ENCODE measurements at regions not wholly inside any gene's neighbourhood (a gene's known extent, or its start where the extent isn't known, plus 50 kb on each side); places are given as distances from the start of the nearest gene placed in this dataset.

DNA sequence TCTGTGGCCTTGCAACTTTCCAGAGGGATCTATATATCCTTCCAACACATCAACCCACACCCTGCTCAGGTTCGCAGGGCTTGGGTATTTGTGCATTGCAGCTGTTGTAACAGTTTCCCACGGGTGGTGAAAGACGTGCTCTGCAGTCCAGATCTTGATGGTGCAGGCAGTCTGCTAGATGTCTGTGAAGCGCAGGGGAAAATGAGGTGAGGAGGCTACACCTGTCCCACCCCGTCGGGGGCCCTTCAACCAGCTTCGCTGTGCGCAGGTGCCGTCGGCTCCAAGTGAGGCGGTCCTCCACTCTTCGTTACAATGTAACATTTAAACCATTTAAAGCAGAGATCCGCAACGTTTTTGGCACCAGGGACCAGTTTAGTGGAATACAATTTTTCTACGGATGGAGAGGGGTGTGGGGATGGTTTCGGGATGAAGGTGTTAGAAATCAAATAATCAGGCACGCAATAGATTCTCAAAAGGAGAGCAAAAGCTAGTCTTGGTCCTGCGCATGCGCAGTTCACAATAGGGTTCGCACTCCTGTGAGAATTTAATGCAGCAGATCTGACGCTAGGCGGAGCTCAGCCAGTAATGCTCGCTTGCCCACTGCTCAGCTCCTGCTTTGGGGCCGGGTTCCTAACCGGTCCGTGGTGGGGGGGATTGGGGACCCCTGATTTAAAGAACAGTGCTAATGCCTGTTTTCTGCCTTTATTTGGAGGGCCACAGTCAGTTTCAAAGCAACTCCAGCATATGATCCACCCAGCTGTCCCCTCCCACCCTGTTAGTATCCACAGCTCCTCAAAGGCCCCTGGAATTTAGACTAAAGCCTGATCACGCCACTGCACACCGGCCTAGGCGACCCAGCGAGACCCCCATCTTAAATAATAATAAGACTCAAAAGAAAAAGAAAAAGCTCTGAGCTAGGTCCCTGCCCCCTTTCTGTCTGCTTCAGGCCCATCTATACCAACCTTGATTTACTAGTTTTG lies 97.1 kb upstream of the SELENOP start:
- DNase-seq = peak; percentile 78
- in situ Hi-C loops (cut with MboI; ENCODE audit: low pct_unique_long_range_greater_than_20kb, low sequenced_read_pairs) = loop anchor here (10.0 kb wide), 1 partner anchor 486 kb away; no protein-coding TSS in a partner anchor

DNA sequence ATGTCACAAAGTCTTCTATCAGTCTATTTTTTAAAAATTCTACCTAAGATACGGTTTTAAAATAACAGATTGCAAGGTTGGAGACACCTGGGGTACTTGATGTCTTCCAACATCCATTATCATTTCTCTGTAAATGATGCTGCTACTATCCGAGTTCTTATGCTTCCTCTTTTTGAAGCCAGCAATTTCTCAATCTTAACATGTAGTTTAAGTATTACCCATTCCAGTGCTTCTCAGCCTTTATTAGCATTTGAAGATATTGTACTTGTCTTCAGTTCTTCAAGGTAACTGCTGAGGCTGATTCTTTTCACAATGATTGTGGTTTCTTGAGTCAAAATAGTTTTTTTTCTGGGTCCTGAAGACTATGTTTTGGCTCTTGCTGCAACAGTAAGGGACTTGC lies 96.4 kb upstream of the SELENOP start:
- peak; percentile 49 for DNase-seq
- in situ Hi-C loops (cut with MboI; ENCODE audit: low pct_unique_long_range_greater_than_20kb, low sequenced_read_pairs) = loop anchor here (10.0 kb wide), 1 partner anchor 487 kb away; no protein-coding TSS in a partner anchor

DNA sequence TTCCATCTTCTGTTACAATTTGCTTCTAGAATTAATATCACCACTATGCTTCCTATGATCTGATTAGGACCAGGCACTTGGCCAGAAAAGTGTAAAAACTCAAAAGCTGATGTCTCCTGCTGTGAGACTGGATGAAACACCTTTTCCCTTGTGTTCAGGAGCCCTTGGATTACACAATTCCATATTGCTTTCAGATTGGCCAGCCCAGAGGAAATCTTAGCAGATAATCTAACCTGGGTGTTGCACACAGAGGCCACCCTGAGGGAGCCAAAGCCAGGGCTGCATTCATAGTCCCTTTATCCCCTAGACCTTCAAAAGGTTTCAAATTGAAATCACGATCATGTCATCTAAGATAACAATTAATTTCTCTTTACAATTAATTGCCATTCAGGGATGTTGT lies 94.1 kb upstream of the SELENOP start:
- DNase-seq = no peak
- in situ Hi-C loops (cut with MboI; ENCODE audit: low pct_unique_long_range_greater_than_20kb, low sequenced_read_pairs) = loop anchor here (10.0 kb wide), 1 partner anchor 489 kb away; no protein-coding TSS in a partner anchor

DNA sequence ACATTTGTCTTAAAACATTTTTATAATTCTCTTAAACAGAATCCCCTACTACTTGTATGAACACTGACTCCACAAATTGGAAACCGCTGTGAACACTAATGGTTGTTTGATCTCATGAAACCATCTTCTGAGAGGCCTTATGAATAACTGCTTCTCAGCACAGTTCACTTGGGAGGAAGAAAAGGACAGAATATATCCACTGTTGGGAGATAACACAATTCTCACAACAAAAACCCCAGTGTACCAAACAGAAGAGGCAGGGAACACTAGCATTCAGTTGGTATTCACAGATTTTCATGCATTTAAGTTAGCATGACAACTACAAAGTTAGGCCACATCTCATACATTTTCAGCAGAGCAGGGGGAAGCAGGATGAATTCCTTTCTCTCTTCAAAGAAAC lies 89.0 kb upstream of the SELENOP start:
- in situ Hi-C loops (cut with MboI; ENCODE audit: low pct_unique_long_range_greater_than_20kb, low sequenced_read_pairs) = loop anchor here (10.0 kb wide), 1 partner anchor 494 kb away; no protein-coding TSS in a partner anchor
- DNase-seq = no peak

DNA sequence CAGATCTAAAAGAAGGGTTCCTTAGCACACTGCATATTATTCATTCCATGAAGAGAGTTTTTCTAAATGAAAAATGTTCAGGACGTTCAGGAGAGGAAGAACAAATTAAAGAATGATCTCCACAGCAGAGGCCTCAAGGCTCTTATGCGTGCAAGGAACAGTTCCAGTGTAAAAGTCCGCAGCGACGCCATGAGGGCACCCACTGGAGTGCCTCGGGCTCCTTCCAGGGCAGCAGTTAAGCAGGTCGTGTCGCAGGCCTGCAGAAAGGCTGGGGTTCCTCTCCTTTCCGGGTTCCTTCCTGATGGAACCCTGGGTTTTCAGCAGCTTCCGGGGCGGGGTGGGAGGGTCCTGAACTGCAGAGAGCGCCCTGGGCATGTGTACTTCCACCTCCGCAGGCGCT lies 87.1 kb upstream of the SELENOP start:
- in situ Hi-C loops (cut with MboI; ENCODE audit: low pct_unique_long_range_greater_than_20kb, low sequenced_read_pairs) = no loop called here
- no peak for DNase-seq

DNA sequence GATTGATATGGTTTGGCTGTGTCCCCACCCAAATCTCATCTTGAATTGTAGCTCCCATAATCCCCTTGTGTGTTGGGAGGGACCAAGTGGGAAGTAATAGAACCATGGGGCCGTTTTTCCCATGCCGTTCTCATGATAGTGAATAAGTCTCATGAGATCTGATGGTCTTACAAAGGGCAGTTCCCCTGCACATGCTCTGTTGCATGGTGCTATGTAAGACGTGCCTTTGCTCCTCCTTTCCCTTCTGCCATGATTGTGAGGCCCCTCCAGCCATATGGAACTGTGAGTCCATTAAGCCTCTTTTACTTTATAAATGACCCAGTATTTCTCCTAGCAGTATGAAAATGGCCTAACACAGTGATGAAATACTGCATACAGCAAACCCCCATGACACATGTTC lies 84.8 kb upstream of the SELENOP start:
- no peak for DNase-seq
- in situ Hi-C loops (cut with MboI; ENCODE audit: low pct_unique_long_range_greater_than_20kb, low sequenced_read_pairs) = no loop called here

DNA sequence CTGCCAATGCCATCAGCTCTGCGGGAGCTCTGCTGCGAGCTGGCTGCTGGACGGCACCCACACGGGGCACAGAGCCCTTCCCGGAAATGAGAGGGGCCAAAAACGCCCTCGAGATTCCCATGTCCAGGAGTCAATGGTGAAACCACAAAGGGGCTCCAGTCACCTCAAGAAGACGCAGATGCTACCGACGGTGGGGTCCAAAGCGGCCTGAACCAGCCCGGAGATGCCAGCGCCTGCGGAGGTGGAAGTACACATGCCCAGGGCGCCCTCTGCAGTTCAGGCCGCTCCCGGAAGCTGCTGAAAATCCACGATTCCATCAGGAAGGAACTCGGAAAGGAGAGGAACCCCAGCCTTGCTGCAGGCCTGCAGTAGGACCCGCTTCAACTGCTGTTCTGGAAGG lies 82.4 kb upstream of the SELENOP start:
- in situ Hi-C loops (cut with MboI; ENCODE audit: low pct_unique_long_range_greater_than_20kb, low sequenced_read_pairs) = no loop called here
- DNase-seq = no peak

DNA sequence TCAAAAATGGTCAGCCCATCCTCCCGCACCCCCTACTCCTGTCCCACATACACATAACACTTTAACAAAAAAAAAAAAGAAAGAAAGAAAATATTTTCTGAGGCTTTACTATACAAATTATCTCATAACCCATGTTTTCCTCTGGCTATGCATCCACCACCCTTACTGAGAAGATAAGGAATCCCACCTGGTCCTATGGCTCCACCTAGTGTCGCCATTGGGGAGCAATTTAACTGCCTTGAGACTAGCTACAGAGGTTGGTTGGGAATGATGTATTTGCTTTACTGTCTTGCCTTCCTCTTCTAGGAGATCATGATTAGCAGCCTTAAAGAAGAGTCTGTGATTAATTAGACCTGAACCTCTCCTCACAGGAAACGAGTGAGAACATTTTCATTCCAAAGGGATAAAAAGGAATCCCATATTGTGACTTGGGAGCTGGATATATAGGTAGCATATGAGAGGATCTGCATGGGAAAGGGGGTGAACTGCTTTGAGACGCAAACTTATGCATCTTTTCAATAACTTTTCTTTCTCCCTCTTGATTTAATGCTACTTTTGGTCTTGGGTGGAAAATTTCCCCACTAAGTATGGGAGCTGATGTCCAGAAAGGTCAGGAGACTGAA lies 77.7 kb upstream of the SELENOP start:
- DNase-seq = peak; percentile 82
- in situ Hi-C loops (cut with MboI; ENCODE audit: low pct_unique_long_range_greater_than_20kb, low sequenced_read_pairs) = no loop called here

DNA sequence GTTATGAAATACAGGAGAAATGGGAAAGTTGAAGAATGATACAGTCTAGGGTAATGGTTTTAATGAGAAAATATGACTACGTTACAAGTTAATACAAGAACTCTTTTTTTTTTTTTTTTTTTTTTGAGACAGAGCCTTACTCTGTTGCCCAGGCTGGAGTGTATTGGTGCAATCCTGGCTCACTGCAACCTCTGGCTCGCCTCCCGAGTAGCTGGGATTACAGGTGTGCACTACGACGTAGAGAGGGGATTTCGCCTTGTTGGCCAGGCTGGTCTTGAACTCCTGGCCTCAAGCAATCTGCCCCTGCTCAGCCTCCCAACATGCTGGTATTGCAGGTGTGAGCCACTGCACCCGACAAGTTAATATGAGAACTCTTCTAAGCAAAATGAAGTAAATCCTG lies 77.1 kb upstream of the SELENOP start:
- in situ Hi-C loops (cut with MboI; ENCODE audit: low pct_unique_long_range_greater_than_20kb, low sequenced_read_pairs) = no loop called here
- DNase-seq = no peak

DNA sequence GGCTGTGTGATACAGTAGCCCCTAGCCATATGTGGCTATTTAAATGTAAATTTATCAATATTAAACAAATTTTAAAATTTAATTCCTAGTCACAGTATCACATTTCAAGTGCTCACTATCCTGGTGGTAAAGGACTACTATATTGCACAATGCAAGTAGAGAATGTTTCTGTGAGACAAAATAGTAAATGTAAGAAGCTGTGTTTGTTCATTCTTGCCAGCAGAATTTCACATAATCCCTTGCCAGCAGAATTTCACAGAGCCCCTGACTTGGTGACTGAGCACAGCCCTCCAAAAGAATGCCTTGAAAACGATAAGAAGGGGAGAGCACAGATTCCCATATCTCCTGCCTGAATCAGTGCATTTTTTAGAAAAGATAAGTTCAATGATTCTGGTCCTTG lies 75.9 kb upstream of the SELENOP start:
- in situ Hi-C loops (cut with MboI; ENCODE audit: low pct_unique_long_range_greater_than_20kb, low sequenced_read_pairs) = no loop called here
- no peak for DNase-seq

DNA sequence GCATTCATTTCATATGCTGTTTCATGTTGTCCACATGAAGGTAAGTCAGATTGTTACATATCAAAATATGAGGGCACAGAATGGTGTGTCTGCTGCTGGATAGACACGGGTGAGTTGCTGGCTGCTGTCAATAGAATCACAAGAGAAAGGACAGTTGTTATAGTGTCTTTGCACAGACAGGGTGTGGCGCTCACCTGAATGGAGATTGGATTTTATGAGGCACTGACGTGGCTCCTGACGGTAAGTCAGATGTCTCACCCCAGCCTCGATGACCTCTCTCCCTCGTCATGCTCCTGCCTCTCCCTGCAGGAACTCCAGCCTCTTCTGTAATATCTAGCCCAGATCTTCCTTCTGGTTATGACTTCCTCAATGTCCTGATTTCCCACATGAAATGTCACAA lies 75.4 kb upstream of the SELENOP start:
- no peak for DNase-seq
- in situ Hi-C loops (cut with MboI; ENCODE audit: low pct_unique_long_range_greater_than_20kb, low sequenced_read_pairs) = no loop called here

DNA sequence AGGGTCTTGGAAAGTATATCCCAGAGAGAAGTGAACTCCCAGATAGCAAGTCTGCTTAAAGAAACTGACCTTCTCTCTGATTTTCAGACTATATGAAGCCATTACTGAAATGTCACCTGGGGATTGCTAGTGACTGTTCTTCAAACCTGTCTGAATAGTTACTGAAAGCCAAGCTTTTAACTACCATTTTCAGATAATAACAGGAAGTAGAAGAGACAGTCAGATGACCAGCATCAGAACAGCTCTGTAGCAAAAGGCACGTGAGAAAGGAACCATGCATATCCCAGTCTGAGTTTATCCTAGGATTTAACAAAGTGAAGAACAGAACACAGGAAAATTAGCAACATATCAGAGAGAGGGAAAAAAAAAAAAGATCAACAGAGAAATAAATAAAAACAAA lies 74.9 kb upstream of the SELENOP start:
- DNase-seq = no peak
- in situ Hi-C loops (cut with MboI; ENCODE audit: low pct_unique_long_range_greater_than_20kb, low sequenced_read_pairs) = no loop called here

DNA sequence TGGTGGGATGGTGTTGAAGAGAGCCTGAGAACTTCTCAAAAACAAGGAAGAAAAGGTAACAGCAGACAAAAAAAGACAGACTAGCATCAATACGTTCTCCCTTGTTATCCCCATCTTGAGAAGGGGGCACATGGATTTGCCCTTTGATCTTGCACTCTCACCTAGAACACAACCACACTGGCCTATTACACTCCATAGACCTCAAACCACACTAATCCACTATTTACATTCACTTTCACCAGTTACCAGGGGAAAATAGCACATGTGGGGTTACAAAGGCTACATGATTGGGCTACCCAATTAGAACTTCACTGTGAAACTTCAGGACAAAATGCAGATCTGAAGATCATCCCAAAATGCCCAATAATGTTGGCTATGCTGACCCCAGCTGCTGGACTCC lies 72.6 kb upstream of the SELENOP start:
- DNase-seq = no peak
- in situ Hi-C loops (cut with MboI; ENCODE audit: low pct_unique_long_range_greater_than_20kb, low sequenced_read_pairs) = no loop called here

DNA sequence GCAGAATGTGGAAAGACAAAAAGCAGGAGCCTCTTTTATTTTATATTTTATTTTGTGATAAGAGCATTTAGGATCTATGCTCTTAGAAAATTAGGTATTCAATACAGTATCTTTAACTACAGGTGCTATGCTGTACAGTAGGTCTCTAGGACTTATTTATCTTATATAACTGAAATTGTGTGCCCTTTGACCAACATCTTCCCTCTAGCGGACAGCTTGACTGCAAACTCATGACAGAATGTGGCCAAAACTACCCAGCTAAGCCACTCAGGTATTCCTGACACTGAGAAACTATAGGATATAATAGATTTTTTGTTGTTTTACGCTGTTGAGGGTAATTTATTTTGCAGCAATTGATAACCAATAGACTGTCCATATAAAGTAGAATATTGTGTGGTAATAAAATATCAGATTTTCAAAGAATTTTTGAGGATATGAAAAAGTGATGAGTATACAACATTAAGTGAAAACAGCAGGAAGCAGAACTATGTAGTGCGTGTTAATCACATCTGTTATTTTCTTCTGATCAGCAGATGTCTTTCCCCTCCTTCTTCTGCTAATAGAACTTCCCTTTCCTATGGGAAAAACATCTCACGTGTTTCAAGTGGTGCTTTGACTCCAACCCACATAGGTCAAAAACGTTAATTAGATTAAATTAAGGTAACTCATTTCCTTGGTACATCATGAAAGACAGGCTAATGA lies 69.9 kb upstream of the SELENOP start:
- in situ Hi-C loops (cut with MboI; ENCODE audit: low pct_unique_long_range_greater_than_20kb, low sequenced_read_pairs) = no loop called here
- DNase-seq = no peak

DNA sequence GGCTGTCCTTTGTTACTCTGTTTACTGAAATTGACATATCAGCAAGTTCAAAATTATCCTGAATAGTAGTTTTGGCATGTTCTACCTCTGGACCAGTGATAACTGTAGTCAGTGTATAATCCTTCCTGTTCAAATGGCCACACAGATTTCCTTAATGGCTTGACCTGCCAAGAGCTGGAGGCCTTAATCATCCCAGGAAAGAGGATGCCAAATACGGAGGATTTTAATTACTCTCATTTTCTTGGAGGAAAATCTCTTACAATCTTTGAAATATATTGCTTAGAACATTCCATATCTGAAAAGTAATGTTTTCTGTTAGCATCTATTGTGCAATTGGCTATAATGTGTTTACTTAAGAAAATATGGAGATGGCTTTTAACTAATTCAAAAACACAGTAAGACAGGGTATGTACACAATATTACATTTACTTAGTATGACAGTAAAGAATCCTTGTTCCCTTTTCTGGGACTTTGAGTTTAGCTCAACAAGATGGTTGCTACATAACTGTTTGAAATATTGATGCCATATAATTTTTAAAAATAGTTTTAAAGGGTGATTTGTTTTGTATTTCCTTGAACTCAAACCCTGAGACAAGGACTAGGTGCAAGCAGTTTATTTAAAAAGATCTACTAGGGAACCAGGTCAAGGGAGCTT lies 68.9 kb upstream of the SELENOP start:
- DNase-seq = no peak
- in situ Hi-C loops (cut with MboI; ENCODE audit: low pct_unique_long_range_greater_than_20kb, low sequenced_read_pairs) = no loop called here

DNA sequence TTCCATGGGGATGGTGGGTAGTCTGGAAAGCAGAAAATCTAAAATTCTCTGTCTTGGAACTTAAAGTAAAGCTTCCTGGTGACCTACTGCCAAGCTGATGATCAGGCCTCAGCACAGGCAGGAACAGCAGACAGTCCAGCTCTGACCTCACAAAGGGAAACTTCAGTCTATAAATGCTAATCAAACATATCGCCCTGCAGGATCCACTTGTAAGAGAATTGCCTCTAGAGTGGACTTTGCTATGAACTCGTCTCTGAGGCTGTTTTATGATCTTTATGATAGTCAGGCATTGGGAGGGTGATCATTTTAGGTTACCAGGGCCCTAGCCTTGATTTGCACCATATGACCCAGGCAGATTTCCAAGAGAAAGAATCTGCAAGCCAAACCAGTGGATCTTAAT lies 67.6 kb upstream of the SELENOP start:
- no peak for DNase-seq

DNA sequence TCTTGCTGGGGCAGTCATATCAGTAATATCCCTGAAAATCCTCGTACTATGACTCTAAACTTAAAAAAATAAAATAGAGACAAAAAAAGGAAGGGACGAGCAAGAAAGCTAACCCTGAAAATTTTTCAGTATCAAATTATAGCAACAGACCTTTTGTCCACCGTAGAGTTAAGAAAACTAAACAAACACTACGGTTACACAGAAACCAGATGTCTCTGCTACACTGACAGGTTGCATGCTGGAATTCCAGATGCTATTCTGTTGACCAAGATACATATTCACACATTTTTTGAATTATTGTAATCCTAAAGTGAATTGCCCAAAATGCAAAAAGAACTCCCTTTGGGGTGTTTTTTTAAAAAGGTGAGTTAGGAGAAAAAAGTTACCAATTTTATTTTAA lies 66.9 kb upstream of the SELENOP start:
- no peak for DNase-seq
- in situ Hi-C loops (cut with MboI; ENCODE audit: low pct_unique_long_range_greater_than_20kb, low sequenced_read_pairs) = no loop called here

More for the DNA sequence above, 67.6 kb upstream of the SELENOP start:
- in situ Hi-C loops (cut with MboI; ENCODE audit: low pct_unique_long_range_greater_than_20kb, low sequenced_read_pairs) = no loop called here

DNA sequence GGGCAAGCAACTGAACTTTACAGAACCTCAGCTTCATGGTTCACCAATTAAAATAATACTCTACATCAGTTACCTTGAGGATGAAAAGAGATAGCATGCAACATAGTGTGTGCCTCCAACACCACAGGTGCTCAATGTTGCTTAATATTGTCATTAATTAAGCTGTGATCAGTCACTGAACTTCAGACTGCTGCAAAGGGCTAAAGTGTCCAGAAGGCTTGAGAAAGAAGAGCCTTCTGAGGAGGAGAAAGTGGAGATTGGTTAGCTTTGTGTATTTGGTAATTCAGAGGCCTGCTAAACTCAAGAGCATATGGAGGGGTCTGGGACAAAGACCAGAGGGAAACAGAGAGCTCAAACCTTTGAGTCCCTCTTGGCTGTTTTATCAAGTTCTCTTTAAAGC lies 66.3 kb upstream of the SELENOP start:
- no peak for DNase-seq
- in situ Hi-C loops (cut with MboI; ENCODE audit: low pct_unique_long_range_greater_than_20kb, low sequenced_read_pairs) = no loop called here

DNA sequence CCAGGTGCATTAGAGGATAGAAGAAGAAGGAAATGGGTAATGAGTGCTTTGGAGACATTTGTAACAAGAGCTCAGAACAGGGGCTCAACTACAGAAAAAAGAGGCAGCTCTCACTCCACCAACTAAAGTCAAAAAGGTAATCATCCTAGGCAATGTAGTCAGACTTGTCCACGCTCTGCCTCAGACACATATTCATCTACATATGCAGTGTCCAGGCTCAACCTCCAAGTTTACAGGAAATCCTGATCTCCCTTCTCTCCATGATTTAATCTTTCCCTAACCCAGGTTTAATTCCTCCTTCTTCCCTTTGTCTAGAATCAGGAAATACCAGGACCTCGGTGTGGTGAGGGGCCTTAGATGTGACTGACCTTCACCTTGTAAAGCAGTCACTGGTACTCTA lies 65.7 kb upstream of the SELENOP start:
- in situ Hi-C loops (cut with MboI; ENCODE audit: low pct_unique_long_range_greater_than_20kb, low sequenced_read_pairs) = no loop called here
- DNase-seq = no peak
